T-helper 1 cell treated with Interleukin-12 subunit alpha and Interleukin-12 subunit beta and Interleukin-4 antibody, amounts not matched to agents 30 ng/mL and 1 ng/mL, for 36 hours (primary cell): ENCODE measurements at regions not wholly inside any gene's neighbourhood (a gene's known extent, or its start where the extent isn't known, plus 50 kb on each side); places are given as distances from the start of the nearest gene placed in this dataset.
"Not testable (repeated sequence)": the region's sequence is repeated elsewhere in the genome, so short reads cannot be mapped to it uniquely, and the experiment has no call there.

Experiments used
- intact Hi-C: fragments of 100-400 bp; cut with micrococcal nuclease; formaldehyde crosslinking; loops from one replicate; pipeline ENCODE4 v1.15.1; 2024

DNA sequence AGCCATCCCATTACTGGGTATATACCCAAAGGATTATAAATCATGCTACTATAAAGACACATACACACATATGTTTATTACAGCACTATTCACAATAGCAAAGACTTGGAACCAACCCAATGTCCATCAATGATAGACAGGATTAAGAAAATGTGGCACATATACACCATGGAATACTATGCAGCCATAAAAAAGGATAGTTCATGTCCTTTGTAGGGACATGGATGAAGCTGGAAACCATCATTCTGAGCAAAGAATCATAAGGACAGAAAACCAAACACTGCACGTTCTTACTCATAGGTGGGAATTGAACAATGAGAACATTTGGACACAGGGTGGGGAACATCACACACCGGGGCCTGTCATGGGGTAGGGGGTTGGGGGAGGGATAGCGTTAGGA is 60.3 kb upstream of the NMU start:
- intact Hi-C loops = not testable (repeated sequence)

DNA sequence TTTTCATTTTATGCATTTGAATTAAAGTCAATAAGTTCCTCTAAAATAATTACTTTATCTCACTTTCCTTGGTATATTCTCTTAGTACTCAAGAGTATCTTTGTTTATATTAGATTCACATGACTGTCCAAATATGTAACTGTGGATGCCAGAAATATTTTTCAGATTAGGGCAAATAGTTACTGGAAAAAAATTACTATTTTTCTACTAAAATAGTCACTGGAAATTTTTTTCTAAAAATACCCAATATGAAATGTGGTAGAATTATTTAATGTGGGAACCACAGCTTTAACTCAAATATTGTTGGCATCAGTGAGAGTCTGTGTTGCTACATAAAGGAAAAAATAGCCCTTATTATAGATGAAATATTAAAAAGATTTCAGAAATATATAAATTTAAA is 70.4 kb upstream of the NMU start:
- intact Hi-C loops = no loop called here

DNA sequence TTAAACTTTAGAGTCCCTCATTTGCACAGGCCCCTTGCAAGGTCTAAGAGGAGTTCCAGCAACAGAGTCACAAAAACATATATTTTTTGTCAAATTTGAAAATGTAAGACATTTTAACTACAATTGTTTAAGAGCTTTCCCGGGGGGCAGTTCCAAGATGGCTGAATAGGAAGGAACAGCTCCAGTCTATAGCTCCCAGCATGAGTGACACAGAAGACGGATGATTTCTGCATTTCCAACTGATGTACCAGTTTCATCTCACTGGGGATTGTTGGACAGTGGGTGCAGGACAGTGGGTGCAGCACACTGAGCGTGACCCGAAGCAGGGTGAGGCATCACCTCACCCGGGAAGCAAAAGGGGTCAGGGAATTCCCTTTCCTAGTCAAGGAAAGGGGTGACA is 71.4 kb upstream of the NMU start:
- intact Hi-C loops = no loop called here

DNA sequence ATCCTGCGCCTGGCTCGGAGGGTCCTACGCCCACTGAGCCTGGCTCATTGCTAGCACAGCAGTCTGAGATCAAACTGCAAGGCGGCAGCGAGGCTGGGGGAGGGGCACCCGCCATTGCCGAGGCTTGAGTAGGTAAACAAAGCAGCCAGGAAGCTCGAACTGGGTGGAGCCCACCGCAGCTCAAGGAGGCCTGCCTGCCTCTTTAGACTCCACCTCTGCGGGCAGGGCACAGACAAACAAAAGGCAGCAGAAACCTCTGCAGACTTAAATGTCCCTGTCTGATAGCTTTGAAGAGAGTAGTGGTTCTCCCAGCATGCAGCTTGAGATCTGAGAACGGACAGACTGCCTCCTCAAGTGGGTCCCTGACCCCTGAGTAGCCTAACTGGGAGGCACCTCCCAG is 71.9 kb upstream of the NMU start:
- intact Hi-C loops = not testable (repeated sequence)

- intact Hi-C loops = not testable (repeated sequence)
Observed at GRCh38 chr4:55712835-55713234, 76.7 kb upstream of the NMU start.

- intact Hi-C loops = no loop called here
Observed at GRCh38 chr4:55721651-55722050, 85.6 kb upstream of the NMU start.

- intact Hi-C loops = no loop called here
Observed at GRCh38 chr4:55722132-55722531, 86.0 kb upstream of the NMU start.

GRCh38 chr4:55723403-55723802 is 87.3 kb upstream of the NMU start:
- intact Hi-C loops = no loop called here

DNA sequence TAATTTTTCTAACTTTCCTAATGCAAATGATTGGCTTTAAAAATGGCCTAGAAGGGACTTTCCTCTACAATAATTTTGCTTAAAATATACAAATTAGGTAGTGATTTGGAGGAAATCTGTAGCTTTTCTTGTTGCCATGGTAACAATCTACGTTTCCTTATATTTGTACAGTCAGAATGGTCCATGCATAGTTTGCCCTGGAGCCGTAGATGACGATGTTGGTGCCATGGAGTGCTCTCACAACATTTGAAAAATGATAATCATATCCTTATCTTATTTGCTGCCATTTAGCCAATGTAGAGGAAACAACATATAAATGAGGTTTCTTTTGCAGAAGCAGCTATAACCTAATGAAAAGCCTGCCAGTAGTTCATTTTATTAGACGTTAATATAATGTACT is 89.0 kb upstream of the NMU start:
- intact Hi-C loops = no loop called here

- intact Hi-C loops = no loop called here
Observed at GRCh38 chr4:55727746-55728145, 91.6 kb upstream of the NMU start.

DNA sequence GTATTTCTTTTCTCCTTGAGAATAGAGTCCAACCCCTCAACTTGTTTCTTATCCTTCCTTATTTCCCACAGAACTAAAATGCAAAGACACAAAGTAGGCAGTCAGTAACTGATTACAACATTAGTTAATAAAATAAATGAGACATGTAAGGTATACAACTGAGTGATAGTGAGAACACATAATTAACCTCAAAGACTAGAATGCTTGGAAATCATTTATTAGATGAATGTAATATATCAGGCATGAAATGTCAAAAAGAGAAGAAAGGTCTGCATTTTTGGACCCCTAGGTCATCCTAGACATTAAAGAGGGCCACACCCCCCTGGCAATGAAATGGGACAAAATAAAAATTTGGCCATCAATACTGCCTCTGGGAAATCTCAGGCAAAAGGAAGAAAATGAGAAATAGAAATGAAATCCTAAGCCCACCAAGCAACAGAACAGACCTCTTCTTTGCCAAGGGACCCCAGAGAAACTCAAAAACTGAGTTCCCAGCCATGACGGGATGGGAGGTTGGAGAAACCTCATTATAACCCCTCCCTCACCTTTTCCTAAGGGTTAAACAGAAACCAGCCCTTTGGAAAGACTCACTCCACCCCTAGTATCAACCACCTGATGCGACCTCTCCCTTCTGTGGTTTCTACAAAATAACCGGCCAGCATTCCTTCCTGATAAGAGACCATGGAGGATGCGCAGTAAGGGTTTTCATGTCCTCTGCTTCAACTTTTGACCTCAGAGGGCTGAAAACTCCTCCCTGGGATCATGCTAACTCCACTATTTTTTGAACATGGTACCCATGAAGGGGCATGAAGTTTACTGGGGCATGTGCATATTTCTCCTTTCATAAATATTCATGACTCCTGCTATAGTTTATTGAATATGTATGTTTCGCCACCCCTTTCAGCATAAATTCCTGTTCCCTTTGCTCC is 90.0 kb upstream of the EXOC1L start:
- intact Hi-C loops = no loop called here

- intact Hi-C loops = no loop called here
Observed at GRCh38 chr4:55730280-55730931, 89.2 kb upstream of the EXOC1L start.

- intact Hi-C loops = no loop called here
Observed at GRCh38 chr4:55731959-55732358, 87.6 kb upstream of the EXOC1L start.

- intact Hi-C loops = no loop called here
Observed at GRCh38 chr4:55732864-55733263, 86.7 kb upstream of the EXOC1L start.

DNA sequence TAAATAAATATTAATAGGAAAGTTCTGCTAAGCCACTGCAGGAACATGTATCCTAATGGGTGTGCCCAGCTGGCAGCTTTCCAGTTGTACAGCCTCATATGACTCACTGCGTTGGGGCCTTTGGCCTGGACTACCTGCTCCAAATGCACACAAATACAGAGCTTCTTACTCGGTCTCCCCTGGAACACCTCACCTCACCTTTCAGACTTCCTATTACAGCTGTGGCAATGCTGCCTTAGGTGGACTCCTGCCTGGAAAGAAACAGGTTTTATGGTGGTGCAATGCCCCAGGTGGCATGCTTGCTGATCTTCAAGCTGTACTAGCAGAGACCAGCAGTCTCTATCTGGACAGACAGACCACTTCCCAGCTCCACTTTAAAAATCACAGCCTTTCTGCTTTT is 85.7 kb upstream of the EXOC1L start:
- intact Hi-C loops = no loop called here

DNA sequence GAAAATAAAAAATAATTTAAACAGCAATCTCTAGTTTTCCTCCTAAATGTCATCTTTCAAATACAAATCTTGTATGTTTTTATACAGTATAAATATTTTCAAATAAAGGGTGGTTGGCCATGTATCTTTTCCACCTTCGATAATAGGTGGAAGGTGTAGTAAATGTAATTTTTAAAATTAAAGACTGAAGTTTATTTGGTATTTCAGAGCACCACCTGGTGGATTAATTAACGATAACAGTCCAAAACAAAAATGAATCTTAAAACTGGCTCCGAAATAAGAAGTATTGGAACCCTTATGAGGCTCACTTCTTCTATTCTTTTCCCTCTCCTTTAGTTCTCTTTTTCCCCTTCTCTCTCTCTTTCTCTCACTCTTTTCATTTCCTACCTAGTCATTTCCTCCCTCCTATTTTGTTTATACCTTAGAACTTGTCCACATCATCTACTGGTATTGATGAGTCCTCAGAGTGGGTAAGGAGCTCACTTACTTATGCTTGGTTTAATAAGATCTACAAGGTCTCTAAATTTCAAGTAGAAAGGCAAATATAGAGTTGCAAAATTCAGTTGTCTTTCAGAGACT is 82.9 kb upstream of the EXOC1L start:
- intact Hi-C loops = loop anchor here (1.0 to 2.0 kb wide), 3 partner anchors 390 to 765 kb away; partner anchors contain the start of gene SRD5A3

GRCh38 chr4:55742655-55743202 is 76.9 kb upstream of the EXOC1L start:
- intact Hi-C loops = no loop called here

GRCh38 chr4:55744369-55744768 is 75.2 kb upstream of the EXOC1L start:
- intact Hi-C loops = no loop called here

DNA sequence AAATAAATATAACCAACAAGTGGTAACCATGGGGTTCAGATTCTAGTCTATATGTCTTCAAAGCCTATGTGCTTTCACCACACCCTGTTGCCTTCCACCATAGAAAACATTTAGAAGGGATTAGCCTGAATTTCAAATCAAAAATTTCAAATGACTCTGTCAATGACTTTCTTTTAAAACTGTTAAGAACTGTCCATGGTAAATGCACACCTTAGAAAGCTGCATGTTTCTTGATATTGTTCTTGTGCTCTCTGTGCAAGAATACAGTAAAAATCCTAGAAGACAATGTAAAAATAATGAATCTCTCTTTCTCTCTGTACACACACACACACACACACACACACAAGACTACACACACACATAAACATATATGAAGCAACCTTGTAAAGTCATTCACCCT is 74.6 kb upstream of the EXOC1L start:
- intact Hi-C loops = no loop called here

DNA sequence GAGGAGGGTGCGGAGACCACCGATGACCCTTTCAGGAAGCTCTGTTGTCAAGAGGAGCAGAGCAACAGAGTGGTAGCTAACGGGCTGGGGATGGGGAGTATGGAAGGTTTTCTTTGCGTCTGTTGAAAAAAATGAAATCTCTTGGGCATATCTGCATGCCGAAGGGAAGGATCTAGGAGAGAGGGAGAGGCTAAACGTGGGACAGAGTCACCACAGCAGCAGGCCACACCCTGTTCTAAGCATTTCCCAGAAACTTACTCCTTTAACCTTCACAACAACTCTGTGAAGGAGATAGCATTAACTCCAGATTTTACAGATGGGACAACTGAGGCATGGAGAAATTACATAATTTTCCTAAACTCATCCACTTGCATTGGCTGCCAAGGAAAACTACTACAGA is 71.8 kb upstream of the EXOC1L start:
- intact Hi-C loops = no loop called here

DNA sequence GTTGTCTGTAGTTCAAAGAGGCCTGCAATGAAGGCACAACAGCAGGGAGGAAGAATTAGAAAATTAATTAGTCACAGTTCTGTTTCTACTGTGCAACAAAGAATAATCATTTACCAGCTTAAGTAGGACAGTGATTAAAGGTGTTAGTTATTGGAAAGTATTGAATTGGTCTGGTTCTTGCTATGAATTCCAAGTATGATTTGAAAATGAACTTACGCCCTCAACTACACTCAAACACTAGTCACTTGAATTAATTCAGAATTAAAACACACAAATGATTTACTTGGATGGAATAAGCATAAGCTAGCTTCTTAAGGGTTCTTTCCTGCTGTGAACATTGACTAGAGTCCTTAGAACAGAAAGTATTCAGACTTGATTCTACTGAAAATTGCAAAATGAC is 69.9 kb upstream of the EXOC1L start:
- intact Hi-C loops = no loop called here

- intact Hi-C loops = no loop called here
Observed at GRCh38 chr4:55752810-55753209, 66.8 kb upstream of the EXOC1L start.
